Activated T-cell treated with anti-CD3 and anti-CD28 coated beads for 1 hour (primary cell): ENCODE measurements at regions not wholly inside any gene's neighbourhood (a gene's known extent, or its start where the extent isn't known, plus 50 kb on each side); places are given as distances from the start of the nearest gene placed in this dataset.
"Not testable (repeated sequence)": the region's sequence is repeated elsewhere in the genome, so short reads cannot be mapped to it uniquely, and the experiment has no call there.

Experiments
- DNase-seq: peaks from one replicate; pipeline ENCODE4 v3.0.0-alpha.2; 2020; ENCODE audit warnings: low read depth

- no peak for DNase-seq
Observed at GRCh38 chr7:3138206-3138605, 94.5 kb upstream of the CARD11 start.

GRCh38 chr7:3138997-3139396 lies 95.3 kb upstream of the CARD11 start:
- DNase-seq = no peak

GRCh38 chr7:3140834-3141233 lies 97.2 kb upstream of the CARD11 start:
- DNase-seq = no peak

- no peak for DNase-seq
Observed at GRCh38 chr7:3141326-3141725, 97.7 kb upstream of the CARD11 start.

GRCh38 chr7:3143869-3144775 lies 100.5 kb upstream of the CARD11 start:
- DNase-seq = no peak

GRCh38 chr7:3144776-3145125 lies 101.1 kb upstream of the CARD11 start:
- not testable (repeated sequence) for DNase-seq

GRCh38 chr7:3146571-3147226 lies 103.0 kb upstream of the CARD11 start:
- no peak for DNase-seq

GRCh38 chr7:3148471-3148870 lies 104.8 kb upstream of the CARD11 start:
- not testable (repeated sequence) for DNase-seq

DNA sequence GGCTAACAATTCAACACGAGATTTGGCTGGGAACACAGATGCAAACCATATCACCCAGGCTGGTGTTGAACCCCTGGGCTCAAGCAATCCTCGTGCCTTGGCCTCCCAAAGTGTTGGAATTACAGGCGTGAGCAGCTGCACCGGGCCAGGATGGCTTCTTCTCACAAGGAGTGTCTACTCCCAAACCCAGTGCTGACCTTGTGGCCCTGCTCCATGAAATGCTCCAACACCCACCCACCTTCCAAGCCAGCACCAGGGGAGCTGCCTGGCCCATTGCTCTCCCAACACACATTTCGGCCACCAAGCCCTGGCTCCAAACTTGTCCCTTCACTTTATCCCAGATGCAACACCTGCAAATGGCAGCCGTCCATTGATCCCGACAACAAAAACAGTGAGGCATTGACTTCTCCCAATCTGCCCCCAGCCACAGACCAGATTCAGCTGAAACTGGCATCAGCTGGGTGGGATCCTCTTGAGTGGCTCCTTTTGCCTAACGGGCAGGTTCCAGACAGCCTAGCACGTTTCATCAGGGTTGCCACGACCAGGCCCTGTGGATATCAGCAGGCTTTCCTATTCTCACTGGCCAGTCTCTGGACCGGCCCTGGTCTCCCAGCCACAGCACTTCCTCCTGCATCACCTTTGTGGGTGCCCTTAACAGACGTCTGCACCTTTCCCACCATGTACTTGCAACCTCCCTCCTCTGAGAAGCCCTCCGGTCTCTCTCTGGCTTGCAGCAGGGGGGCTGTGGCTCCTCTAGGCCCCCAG lies 105.7 kb upstream of the CARD11 start:
- DNase-seq = no peak

DNA sequence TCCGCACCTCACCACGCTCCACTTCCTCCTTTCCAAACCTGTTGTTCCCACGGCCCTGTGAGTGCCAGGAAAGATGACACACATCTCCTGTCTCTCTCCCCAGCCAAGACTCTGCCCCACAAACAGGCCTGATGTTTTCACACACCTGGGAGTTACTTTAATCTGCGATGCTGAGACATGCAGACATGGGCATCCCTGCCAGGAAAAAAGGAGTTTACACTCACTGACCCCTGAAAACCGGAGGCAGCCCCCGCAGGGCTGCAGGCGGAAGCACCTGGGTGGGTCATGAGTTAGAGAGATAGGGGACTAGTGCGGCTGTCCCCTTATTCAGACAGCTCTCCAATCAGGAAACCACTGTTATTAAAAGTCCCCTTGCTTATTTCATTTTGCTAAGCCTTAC lies 106.4 kb upstream of the CARD11 start:
- no peak for DNase-seq

DNA sequence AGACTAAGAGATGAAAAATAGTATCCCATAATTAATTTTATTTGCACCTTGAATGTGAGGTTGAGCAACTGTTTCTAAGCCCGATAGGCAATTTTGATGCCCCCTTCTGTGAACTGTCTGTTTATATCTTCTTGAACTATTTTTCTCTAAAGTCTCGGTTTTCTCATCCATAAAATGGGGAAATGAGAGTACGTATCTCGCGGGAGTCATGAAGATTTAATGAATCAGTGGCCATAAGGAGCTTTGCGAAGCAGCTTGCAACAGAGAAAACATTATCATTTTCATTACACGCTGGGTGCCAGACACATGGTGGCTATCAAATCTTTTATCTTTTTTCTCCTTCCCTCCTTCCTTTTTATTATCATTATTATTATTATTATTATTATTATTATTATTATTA lies 108.1 kb upstream of the CARD11 start:
- DNase-seq = no peak

GRCh38 chr7:3152714-3153113 lies 109.0 kb upstream of the CARD11 start:
- DNase-seq = no peak

- DNase-seq = no peak
Observed at GRCh38 chr7:3153118-3153517, 109.5 kb upstream of the CARD11 start.

DNA sequence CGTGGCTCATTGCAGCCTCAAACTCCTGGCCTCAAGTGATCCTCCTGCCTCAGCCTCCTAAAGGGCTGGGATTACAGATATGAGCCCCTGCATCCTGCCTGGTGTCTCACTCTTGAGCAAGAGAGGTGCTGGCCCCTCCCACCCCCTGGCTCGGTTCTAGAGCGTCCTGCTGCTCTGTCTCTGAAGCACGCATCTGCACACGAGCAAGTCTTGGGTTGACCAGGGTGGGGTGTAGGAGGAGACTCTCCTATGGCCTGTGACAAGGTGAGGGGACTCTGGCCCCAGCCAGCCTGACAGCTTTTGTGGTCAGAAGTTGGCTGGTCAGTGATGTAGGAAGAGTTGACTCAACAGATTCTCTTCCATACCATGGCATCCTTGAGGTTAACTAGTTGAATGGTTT lies 110.7 kb upstream of the CARD11 start:
- DNase-seq = no peak

- peak; percentile 44 for DNase-seq
Observed at GRCh38 chr7:3154881-3155494, 111.3 kb upstream of the CARD11 start.

GRCh38 chr7:3156508-3156907 lies 112.8 kb upstream of the CARD11 start:
- DNase-seq = no peak

- DNase-seq = no peak
Observed at GRCh38 chr7:3157566-3158287, 114.1 kb upstream of the CARD11 start.

DNA sequence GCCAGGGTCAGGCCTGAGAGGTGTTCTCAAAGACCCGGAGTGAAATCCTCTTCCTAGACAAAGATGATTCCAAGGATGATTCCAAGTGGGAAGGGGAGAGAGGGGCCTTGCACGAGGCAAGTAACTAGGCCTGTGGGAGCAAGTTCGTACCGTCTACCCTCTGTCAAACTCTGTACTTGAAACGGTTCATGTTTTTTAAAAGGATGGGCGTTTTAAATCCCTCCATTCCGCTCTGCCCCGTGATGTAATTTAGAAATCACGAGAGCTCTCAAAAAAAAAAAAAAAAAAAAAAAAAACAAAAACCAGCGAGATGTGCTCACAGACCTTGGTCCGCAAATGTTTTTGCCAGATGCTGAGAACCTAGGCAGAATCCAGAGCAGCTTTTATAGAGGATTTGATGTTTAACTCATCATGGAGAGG lies 114.7 kb upstream of the CARD11 start:
- DNase-seq = no peak

DNA sequence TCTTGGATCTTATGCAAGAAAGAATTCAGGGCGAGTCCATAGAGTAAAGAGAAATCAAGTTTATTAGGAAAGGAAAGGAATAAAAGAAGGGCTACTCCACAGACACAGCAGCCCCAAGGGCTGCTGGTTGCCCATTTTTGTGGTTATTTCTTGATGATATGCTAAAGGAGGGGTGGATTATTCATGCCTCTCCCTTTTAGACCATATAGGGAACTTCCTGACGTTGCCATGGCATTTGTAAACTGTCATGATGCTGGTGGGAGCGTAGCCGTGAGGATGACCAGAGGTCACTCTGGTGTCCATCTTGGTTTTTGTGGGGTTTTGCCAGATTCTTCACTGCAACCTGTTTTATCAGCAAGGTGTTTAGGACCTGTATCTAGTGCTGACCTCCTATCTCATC lies 115.4 kb upstream of the CARD11 start:
- DNase-seq = no peak

- no peak for DNase-seq
Observed at GRCh38 chr7:3159445-3159844, 115.8 kb upstream of the CARD11 start.

- not testable (repeated sequence) for DNase-seq
Observed at GRCh38 chr7:3159926-3160325, 116.3 kb upstream of the CARD11 start.

GRCh38 chr7:3162289-3162688 lies 118.6 kb upstream of the CARD11 start:
- DNase-seq = no peak
